Ishikawa (cell line): ENCODE measurements at regions not wholly inside any gene's neighbourhood (a gene's known extent, or its start where the extent isn't known, plus 50 kb on each side); places are given as distances from the start of the nearest gene placed in this dataset.

Source experiments
- CEBPB ChIP-seq: IDR thresholded peaks from 2 replicates; pipeline ENCODE4 v1.6.1; 2012
- CREB1 ChIP-seq: IDR thresholded peaks from 2 replicates; pipeline ENCODE4 v1.6.1; 2012; ENCODE audit warnings: low read depth
- EGR1 ChIP-seq: IDR thresholded peaks from 2 replicates; pipeline ENCODE4 v1.6.1; 2012
- EP300 ChIP-seq: IDR thresholded peaks from 2 replicates; pipeline ENCODE4 v1.6.1; 2012; ENCODE audit warnings: borderline replicate concordance
- FOXM1 ChIP-seq: IDR thresholded peaks from 2 replicates; pipeline ENCODE4 v1.6.1; 2012; ENCODE audit warnings: low read depth, borderline replicate concordance
- NFIC ChIP-seq: IDR thresholded peaks from 2 replicates; pipeline ENCODE4 v1.6.1; 2012
- RAD21 ChIP-seq: IDR thresholded peaks from 2 replicates; pipeline ENCODE4 v1.6.1; 2012; ENCODE audit warnings: low read depth
- TAF1 ChIP-seq: IDR thresholded peaks from 2 replicates; pipeline ENCODE4 v1.6.1; 2012; ENCODE audit warnings: low read depth, mild to moderate bottlenecking
- TCF12 ChIP-seq: IDR thresholded peaks from 2 replicates; pipeline ENCODE4 v1.6.1; 2012; ENCODE audit warnings: low read depth
- TEAD4 ChIP-seq: IDR thresholded peaks from 2 replicates; pipeline ENCODE4 v1.6.1; 2012
- YY1 ChIP-seq: IDR thresholded peaks from 2 replicates; pipeline ENCODE4 v1.6.1; 2012; ENCODE audit warnings: low read depth
- ZBTB7A ChIP-seq: IDR thresholded peaks from 2 replicates; pipeline ENCODE4 v1.6.1; 2012; ENCODE audit warnings: low read depth
- TF ChIP-seq, protein P1 (sequence below): IDR thresholded peaks from 2 replicates; pipeline ENCODE4 v1.6.1; 2012
- TF ChIP-seq, protein P2 (sequence below): IDR thresholded peaks from 2 replicates; pipeline ENCODE4 v1.6.1; 2012
- TF ChIP-seq, protein P3 (sequence below): IDR thresholded peaks from 2 replicates; pipeline ENCODE4 v1.6.1; 2012; ENCODE audit warnings: low read depth, mild to moderate bottlenecking

DNA sequence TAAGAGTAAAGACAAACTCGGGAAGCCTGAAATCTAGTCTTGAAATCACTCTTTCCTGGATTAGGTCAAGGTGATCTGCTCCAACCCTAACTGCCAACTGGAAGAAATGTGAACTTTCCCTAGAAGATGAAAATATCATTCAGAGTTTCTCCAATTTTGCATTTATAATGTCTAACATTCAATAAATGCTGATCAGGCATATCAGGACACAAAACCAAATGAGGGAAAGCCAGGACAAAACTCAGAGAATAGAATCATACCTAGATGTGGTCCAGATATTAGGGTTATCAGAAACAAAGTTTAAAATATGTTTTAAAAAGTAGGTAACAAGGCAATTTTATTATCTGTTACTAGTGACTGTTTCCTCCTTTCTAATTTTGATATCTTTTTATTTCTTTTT, 335.5 kb upstream of the MAP3K7 start:
- no peak for TF ChIP-seq TCF12
- TF ChIP-seq EGR1: no peak
- TF ChIP-seq, protein P1, sequence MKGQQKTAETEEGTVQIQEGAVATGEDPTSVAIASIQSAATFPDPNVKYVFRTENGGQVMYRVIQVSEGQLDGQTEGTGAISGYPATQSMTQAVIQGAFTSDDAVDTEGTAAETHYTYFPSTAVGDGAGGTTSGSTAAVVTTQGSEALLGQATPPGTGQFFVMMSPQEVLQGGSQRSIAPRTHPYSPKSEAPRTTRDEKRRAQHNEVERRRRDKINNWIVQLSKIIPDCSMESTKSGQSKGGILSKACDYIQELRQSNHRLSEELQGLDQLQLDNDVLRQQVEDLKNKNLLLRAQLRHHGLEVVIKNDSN: no peak
- TF ChIP-seq NFIC: no peak
- TF ChIP-seq YY1: no peak
- no peak for TF ChIP-seq CREB1
- TF ChIP-seq FOXM1: no peak
- no peak for TF ChIP-seq TAF1
- TF ChIP-seq, protein P2, sequence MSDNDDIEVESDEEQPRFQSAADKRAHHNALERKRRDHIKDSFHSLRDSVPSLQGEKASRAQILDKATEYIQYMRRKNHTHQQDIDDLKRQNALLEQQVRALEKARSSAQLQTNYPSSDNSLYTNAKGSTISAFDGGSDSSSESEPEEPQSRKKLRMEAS: no peak
- no peak for TF ChIP-seq CEBPB
- TF ChIP-seq, protein P3, sequence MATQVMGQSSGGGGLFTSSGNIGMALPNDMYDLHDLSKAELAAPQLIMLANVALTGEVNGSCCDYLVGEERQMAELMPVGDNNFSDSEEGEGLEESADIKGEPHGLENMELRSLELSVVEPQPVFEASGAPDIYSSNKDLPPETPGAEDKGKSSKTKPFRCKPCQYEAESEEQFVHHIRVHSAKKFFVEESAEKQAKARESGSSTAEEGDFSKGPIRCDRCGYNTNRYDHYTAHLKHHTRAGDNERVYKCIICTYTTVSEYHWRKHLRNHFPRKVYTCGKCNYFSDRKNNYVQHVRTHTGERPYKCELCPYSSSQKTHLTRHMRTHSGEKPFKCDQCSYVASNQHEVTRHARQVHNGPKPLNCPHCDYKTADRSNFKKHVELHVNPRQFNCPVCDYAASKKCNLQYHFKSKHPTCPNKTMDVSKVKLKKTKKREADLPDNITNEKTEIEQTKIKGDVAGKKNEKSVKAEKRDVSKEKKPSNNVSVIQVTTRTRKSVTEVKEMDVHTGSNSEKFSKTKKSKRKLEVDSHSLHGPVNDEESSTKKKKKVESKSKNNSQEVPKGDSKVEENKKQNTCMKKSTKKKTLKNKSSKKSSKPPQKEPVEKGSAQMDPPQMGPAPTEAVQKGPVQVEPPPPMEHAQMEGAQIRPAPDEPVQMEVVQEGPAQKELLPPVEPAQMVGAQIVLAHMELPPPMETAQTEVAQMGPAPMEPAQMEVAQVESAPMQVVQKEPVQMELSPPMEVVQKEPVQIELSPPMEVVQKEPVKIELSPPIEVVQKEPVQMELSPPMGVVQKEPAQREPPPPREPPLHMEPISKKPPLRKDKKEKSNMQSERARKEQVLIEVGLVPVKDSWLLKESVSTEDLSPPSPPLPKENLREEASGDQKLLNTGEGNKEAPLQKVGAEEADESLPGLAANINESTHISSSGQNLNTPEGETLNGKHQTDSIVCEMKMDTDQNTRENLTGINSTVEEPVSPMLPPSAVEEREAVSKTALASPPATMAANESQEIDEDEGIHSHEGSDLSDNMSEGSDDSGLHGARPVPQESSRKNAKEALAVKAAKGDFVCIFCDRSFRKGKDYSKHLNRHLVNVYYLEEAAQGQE: no peak
- no peak for TF ChIP-seq RAD21
- TF ChIP-seq ZBTB7A: no peak
- no peak for TF ChIP-seq EP300
- TF ChIP-seq TEAD4: no peak

GRCh38 chr6:90918361-90918760, 331.5 kb upstream of the MAP3K7 start:
- TF ChIP-seq NFIC (no peak), YY1 (no peak), EP300 (no peak), TEAD4 (no peak), RAD21 (no peak), FOXM1 (no peak), ZBTB7A (no peak), CEBPB (no peak), EGR1 (no peak), TAF1 (no peak), TCF12 (no peak), CREB1 (no peak)
- TF ChIP-seq, protein P1: no peak
- TF ChIP-seq, protein P2: no peak
- TF ChIP-seq, protein P3: no peak

DNA sequence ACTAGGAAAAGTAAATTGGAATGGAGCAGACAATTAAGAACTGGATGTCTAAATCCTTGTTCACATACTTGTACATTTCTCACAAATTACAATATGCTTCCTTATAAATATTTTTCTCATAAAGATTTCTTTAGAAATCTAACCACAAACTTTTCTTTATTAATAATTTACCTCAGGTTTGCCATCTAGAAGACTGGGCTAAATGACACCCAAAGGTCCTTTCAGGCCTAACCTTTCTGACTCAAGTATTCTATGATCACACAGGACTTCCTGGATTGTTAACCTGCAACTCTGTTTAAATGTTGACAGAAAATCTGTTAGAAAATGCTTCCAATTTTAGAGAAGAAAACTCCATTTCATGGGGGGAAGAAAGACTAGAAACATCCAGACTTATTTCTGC, 330.5 kb upstream of the MAP3K7 start:
- TF ChIP-seq, protein P1: no peak
- TF ChIP-seq, protein P2: no peak
- TF ChIP-seq FOXM1 (no peak), TCF12 (no peak), NFIC (no peak), RAD21 (no peak), ZBTB7A (no peak), CREB1 (no peak), TAF1 (no peak), EGR1 (no peak), YY1 (no peak), CEBPB (no peak)
- TF ChIP-seq, protein P3: no peak

GRCh38 chr6:90916968-90917367, 330.1 kb upstream of the MAP3K7 start:
- no peak for TF ChIP-seq EGR1
- TF ChIP-seq EP300: no peak
- no peak for TF ChIP-seq RAD21
- TF ChIP-seq TCF12: no peak
- no peak for TF ChIP-seq CEBPB
- no peak for TF ChIP-seq CREB1
- TF ChIP-seq ZBTB7A: no peak
- TF ChIP-seq, protein P3: no peak
- TF ChIP-seq TEAD4: no peak
- TF ChIP-seq, protein P1: no peak
- no peak for TF ChIP-seq YY1
- TF ChIP-seq TAF1: no peak
- no peak for TF ChIP-seq FOXM1
- TF ChIP-seq, protein P2: no peak
